OCI-LY3 (cell line): ENCODE measurements at regions not wholly inside any gene's neighbourhood (a gene's known extent, or its start where the extent isn't known, plus 50 kb on each side); places are given as distances from the start of the nearest gene placed in this dataset.

Experiments used
- H2AFZ ChIP-seq: fragments of 200-600, 300-600 bp; shearing (Covaris generic); 2 replicates; pipeline ENCODE4 v1.6.0; 2014; ENCODE audit warnings: antibody characterized with exemption, low read depth, low read length
- H3K27ac ChIP-seq: fragments of 200-600, 300-600 bp; sonication (generic); 2 replicates; pipeline ENCODE4 v1.5.1; 2014; ENCODE audit warnings: mild to moderate bottlenecking, low read length, moderate library complexity, mixed read lengths
- H3K27me3 ChIP-seq: fragments of 200-600, 300-600 bp; sonication (generic); 2 replicates; pipeline ENCODE4 v1.6.1; 2014; ENCODE audit warnings: low read depth, low read length, mixed read lengths
- H3K36me3 ChIP-seq: fragments of 200-600, 300-600 bp; sonication (generic); replicated peaks from 2 replicates; pipeline ENCODE3; 2014; ENCODE audit warnings: low read depth, low read length, mixed read lengths
- H3K4me1 ChIP-seq: fragments of 300-600, 200-600 bp; sonication (generic); 2 replicates; pipeline ENCODE4 v1.6.1; 2014; ENCODE audit warnings: low read length, mixed read lengths
- H3K4me2 ChIP-seq: fragments of 200-600, 300-600 bp; sonication (generic); 2 replicates; pipeline ENCODE4 v1.6.1; 2014; ENCODE audit warnings: low read length, mixed read lengths
- H3K4me3 ChIP-seq: fragments of 300-600, 200-600 bp; sonication (generic); 2 replicates; pipeline ENCODE4 v1.5.1; 2014; ENCODE audit warnings: antibody characterized with exemption, mild to moderate bottlenecking, low read length, moderate library complexity
- H3K79me2 ChIP-seq: fragments of 300-600, 200-600 bp; shearing (Covaris generic); 2 replicates; pipeline ENCODE4 v1.6.1; 2014; ENCODE audit warnings: mild to moderate bottlenecking, low read length, mixed read lengths
- H3K9ac ChIP-seq: fragments of 300-600, 200-600 bp; shearing (Covaris generic); 2 replicates; pipeline ENCODE4 v1.6.0; 2014; ENCODE audit warnings: mild to moderate bottlenecking, low read length, moderate library complexity
- H3K9me3 ChIP-seq: fragments of 200-600, 300-600 bp; shearing (Covaris generic); 2 replicates; pipeline ENCODE4 v1.6.1; 2014; ENCODE audit warnings: low read length, mixed read lengths; ENCODE audit not compliant: insufficient read depth
- H4K20me1 ChIP-seq: fragments of 200-600, 300-600 bp; sonication (generic); 2 replicates; pipeline ENCODE4 v1.6.1; 2016; ENCODE audit warnings: low read length, mixed read lengths; ENCODE audit not compliant: insufficient read depth
- EZH2phosphoT487 ChIP-seq: fragments of 200-600 bp; shearing (Covaris generic); IDR thresholded peaks from 2 replicates; pipeline ENCODE4 v1.6.1; 2018; ENCODE audit warnings: antibody characterized with exemption, mixed run types, low read depth
- TF ChIP-seq, protein P1 (sequence below): fragments of 200-600, 300-600 bp; sonication (generic); IDR thresholded peaks from 2 replicates; pipeline ENCODE4 v1.5.1; 2014; ENCODE audit warnings: antibody characterized with exemption, low read length, low read depth

DNA sequence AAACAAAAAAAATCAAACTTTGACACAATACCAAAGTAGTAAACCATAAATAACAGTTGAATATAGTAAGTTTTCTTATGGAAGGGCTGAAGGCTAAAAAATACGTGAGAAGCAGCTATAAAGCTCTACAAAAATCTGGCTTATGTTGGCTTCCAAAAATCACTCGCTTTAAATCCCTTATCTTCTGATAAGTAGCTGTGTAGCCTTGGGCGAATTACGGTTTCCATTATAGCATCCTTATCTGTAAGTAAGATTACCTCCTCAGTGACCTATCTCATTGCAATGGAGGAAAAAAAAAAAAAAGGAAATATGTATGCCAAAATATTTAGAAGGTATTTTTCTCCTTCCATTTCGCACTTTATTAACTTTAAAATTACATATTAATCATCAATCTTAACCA lies 348.6 kb downstream of the PLOD2 start:
- TF ChIP-seq, protein P1, sequence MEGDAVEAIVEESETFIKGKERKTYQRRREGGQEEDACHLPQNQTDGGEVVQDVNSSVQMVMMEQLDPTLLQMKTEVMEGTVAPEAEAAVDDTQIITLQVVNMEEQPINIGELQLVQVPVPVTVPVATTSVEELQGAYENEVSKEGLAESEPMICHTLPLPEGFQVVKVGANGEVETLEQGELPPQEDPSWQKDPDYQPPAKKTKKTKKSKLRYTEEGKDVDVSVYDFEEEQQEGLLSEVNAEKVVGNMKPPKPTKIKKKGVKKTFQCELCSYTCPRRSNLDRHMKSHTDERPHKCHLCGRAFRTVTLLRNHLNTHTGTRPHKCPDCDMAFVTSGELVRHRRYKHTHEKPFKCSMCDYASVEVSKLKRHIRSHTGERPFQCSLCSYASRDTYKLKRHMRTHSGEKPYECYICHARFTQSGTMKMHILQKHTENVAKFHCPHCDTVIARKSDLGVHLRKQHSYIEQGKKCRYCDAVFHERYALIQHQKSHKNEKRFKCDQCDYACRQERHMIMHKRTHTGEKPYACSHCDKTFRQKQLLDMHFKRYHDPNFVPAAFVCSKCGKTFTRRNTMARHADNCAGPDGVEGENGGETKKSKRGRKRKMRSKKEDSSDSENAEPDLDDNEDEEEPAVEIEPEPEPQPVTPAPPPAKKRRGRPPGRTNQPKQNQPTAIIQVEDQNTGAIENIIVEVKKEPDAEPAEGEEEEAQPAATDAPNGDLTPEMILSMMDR = no peak
- TF ChIP-seq EZH2phosphoT487 = no peak
- no peaks in the 10 kb centered on the region for H3K4me1 ChIP-seq
- no peaks in the 10 kb centered on the region for H3K27me3 ChIP-seq
- no peaks in the 10 kb centered on the region for H3K79me2 ChIP-seq
- H3K9me3 ChIP-seq = no peaks in the 10 kb centered on the region
- H2AFZ ChIP-seq = no peak overlapping the region
- H3K27ac ChIP-seq = no peak overlapping the region
- no peaks in the 10 kb centered on the region for H4K20me1 ChIP-seq
- H3K36me3 ChIP-seq = no peaks in the 10 kb centered on the region
- no peak overlapping the region for H3K4me3 ChIP-seq
- no peak overlapping the region for H3K4me2 ChIP-seq
- H3K9ac ChIP-seq = no peak overlapping the region

DNA sequence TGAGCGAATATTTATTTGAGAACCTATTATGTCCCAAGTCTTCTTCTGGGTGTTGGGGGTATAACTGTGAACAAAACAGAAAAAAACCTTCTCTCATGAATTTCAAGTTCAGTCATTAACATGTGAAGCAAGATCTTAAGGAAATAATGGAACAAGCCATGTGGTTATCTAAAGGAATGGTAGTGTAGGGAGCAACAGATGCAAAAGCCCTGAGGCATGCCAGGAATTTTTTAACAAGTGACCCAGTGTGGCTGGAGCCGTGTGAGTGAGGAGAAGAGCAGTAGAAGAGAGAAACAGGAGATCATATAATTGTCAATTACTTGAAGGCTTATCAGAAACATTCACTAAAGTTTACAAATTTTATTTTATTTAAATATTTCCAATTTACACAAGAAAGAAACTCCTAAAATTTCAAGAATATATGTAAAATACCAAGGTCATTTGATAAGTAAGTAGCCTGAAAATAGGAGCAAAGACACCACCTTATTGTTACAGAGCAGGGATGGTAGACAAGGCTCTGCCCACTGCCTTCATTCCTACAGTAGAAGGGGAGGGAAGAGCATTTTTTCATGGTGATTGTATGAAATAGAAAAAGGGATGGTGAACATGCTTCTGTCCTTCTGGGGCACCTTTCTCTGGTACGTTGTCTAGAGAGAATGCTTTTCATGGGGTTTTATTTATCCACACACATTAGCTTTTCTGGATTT lies 345.1 kb downstream of the PLOD2 start:
- TF ChIP-seq, protein P1 = no peak
- TF ChIP-seq EZH2phosphoT487 = no peak
- Histone ChIP-seq H3K4me3 (no peak overlapping the region), H3K27me3 (no peaks in the 10 kb centered on the region), H3K4me1 (no peaks in the 10 kb centered on the region), H3K36me3 (no peaks in the 10 kb centered on the region), H3K27ac (no peak overlapping the region), H3K4me2 (no peak overlapping the region), H3K79me2 (no peaks in the 10 kb centered on the region), H2AFZ (no peak overlapping the region), H3K9ac (no peak overlapping the region), H4K20me1 (no peaks in the 10 kb centered on the region), H3K9me3 (no peaks in the 10 kb centered on the region)

DNA sequence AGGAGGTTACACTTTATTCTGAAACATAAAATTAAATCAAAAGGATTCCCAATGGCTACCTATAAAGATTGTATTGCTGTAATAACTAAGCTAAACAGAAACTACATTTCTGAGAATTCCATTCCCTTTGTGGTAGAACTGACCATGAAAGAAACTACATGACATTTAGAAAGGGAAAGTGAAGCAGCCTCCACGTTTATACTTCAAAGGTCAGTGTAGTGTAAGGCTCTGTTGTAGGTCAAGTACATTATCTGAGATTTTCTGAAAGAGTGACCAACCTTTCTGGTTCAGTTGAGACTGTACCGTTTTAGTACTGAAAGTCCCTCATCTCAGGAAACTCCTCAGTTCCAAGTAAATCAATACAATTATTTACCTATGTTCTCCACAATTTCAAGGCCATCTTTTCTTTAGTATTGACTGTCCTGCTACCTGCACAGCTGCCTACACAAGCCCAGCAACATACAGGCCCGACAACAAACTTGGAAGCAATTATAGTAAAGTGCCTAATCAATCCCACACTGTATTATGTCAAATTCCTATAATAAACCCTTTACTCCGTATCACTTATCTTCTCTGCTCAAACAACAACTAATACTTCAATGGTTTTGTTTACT lies 343.0 kb downstream of the PLOD2 start:
- no peaks in the 10 kb centered on the region for H3K4me1 ChIP-seq
- H3K4me3 ChIP-seq = no peak overlapping the region
- TF ChIP-seq EZH2phosphoT487 = no peak
- TF ChIP-seq, protein P1 = no peak
- H3K27me3 ChIP-seq = no peaks in the 10 kb centered on the region
- H3K9ac ChIP-seq = no peak overlapping the region
- no peak overlapping the region; the same call in 1 of the 2 replicates for H3K4me2 ChIP-seq
- no peaks in the 10 kb centered on the region for H3K9me3 ChIP-seq
- no peaks in the 10 kb centered on the region for H3K36me3 ChIP-seq
- no peaks in the 10 kb centered on the region for H4K20me1 ChIP-seq
- no peak overlapping the region for H3K27ac ChIP-seq
- H3K79me2 ChIP-seq = no peaks in the 10 kb centered on the region
- no peak overlapping the region; the same call in 1 of the 2 replicates for H2AFZ ChIP-seq

DNA sequence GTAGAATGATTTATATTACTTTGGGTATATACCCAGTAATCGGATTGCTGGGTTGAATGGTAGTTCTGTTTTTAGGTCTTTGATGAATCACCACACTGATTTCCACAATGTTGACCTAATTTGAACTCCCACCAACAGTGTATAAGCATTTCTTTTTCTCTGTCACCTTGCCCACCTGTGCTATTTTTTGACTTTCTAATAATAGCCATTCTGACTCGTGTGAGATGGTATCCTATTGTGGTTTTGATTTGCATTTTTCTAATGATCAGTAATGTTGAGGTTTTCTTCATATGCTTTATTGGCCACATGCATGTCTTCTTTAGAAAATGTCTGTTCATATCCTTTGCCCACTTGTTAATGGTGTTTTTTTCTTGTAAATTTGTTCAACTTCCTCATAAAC lies 340.8 kb downstream of the PLOD2 start:
- TF ChIP-seq, protein P1 = no peak
- no peak for TF ChIP-seq EZH2phosphoT487
- H3K27ac ChIP-seq = no peak overlapping the region

More for the DNA sequence above, 340.8 kb downstream of the PLOD2 start:
- H3K4me1 ChIP-seq = no peaks in the 10 kb centered on the region
- H3K9me3 ChIP-seq = no peaks in the 10 kb centered on the region
- no peak overlapping the region for H2AFZ ChIP-seq
- H3K4me2 ChIP-seq = no peak overlapping the region
- H3K9ac ChIP-seq = no peak overlapping the region
- H4K20me1 ChIP-seq = no peaks in the 10 kb centered on the region
- H3K27me3 ChIP-seq = no peaks in the 10 kb centered on the region
- H3K4me3 ChIP-seq = no peak overlapping the region
- no peaks in the 10 kb centered on the region for H3K36me3 ChIP-seq
- H3K79me2 ChIP-seq = no peaks in the 10 kb centered on the region
